Activated T-cell treated with anti-CD3 and anti-CD28 coated beads for 48 hours (primary cell): ENCODE measurements at regions not wholly inside any gene's neighbourhood (a gene's known extent, or its start where the extent isn't known, plus 50 kb on each side); places are given as distances from the start of the nearest gene placed in this dataset.
"Not testable (repeated sequence)": the region's sequence is repeated elsewhere in the genome, so short reads cannot be mapped to it uniquely, and the experiment has no call there.

Source experiments
- DNase-seq: peaks from one replicate; pipeline ENCODE4 v3.0.0-alpha.2; 2020; ENCODE audit warnings: low read depth

DNA sequence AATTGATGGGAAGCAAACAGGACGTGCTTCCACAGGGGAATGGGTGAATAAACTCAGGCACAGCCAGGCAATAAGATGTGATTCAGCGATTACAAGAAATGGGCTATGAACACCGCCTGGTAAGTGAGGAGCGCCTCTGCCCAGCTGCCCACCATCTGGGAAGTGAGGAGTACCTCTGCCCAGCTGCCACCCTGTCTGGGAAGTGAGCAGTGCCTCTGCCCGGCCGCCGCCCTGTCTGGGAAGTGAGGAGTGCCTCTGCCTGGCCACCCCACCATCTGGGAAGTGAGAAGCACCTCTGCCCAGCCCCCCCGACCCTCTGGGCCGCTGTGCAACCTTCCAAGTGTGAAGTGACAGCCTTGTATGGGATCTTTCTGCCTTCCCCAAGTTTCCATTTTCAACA lies 73.2 kb upstream of the PRR5 start:
- no peak for DNase-seq

DNA sequence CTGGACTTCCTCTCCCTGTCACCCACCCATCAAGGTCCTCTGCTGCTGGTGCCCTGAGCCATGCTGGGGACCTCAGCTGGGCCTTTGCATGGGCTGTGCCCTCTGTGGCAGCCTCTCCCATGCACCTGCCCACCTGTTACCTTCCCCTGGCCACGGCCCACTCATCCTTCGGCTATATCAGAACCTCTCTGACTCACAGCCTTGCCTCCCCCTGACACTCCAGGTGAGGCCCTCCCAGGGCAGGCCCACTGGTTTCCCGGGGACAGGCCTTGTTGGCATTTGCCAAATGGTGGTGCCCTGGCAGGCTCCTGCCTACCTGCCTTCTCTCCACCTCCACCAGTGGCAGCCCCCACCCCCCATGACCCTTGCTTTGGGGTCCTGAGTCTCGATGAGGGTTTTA lies 73.7 kb upstream of the PRR5 start:
- DNase-seq, result no peak

DNA sequence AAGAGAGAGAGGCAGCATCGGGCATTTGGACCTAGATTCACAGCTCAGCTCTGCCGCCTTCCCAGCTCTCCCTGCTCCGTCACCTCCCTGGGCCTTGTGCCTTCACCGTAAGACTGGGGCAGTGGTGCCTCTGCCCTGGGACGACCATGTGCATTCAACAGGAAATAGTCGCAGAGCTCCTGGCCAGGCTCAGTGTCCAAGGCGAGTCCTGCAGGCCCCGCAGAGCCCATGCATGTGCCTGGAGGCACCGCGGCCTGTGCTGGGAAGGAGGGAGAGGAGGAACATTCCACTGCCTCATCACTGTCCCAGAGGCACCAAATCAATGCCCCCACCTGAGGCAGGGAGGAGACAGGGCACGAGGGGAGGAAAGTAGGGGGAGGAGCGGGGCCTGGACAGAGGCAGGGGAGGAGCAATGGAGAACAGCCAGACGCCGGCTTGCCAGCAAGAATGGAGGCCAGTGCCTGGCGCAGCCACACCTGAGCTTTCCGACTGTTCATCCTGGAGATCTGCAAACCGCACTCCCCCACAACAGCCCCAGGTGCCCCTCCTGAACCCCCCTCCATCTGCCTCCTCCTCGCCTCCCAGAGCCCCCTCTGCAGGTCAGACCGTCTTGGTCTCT lies 74.4 kb upstream of the PRR5 start:
- DNase-seq, result no peak

DNA sequence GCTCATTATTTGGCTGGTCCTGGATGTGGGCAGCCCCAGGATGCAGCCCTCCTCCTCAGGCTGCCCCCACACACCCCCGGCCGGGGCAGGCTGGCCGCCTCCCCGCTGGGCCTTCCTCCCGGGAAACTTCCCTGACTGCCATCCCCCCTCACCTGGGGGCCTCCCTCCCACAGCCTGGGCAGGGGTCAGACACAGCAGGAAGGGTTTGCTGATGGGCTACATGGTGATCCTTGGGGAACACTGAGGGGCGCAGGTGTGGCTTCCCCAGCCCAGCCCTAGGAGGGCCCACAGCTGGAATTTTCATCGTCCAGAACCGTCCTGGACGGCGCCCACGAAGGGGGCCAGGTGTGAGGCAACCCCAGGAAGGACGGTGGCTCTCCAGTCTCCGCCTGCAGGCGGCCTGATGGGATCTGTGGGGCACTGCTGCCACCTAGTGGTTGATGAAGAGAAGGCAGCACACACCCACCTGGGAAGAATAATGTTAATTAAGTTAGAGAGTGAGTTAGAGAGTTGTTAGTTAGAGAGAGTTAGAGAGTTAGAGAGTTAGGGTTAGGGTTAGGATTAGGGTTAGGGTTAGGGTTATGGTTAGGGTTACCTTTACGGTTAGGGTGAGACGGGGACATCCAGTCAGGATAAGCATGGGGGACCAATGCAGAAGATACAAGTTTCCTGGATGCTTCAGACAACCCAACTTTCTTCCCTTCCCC lies 75.9 kb upstream of the PRR5 start:
- peak; percentile 66 for DNase-seq

DNA sequence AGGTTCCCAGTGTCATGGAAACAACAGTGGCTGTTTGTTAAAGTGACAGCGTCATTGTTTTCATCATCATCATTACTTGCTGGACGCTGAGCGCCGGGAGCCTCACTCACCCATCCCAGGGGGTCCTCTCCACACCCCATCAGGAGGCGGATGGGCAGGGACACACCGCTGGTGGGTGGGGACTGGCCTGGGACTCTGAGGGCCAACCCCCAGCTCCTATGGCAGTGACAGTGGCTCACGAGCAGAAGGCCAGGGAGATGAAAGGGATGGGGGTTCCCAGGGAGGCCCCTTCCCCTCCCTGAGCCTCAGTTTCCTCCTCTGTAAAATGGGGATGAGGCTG lies 76.6 kb upstream of the PRR5 start:
- DNase-seq, result no peak

DNA sequence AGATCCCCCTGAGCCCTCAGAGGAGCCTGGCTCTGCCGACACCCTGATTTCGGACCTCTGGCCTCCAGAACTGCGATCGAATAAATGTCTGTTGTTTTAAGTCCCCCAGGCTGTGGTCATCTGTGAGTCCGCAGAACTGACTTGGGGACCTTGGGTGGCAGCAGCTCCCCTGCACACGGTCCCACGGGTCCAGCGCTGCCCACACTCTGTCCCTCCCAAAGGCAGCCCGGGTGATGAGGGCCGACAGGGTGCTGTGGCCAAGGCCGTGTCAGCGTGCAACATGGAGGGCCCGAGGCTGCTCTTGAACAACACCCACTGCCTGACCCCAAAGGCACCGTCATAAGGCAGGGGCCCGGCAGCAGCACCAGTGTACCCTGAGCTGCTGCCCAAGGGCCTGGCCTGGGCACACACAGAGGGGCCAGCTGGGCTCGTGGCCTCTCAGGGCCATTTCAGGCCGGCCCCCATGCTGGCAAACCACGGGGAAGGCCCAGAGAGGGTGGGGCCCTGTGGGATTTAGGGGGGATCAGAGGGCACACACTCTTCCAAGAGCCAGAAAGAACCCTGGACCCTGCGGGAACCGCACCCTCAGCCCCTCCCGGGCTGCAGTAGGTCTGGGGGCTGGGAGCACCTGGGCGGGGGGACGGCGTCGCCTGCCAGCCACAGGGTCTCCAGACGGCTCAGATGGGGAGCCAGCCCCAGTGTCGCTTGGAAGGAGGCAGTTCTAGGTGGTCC lies 77.1 kb upstream of the PRR5 start:
- DNase-seq, result no peak

DNA sequence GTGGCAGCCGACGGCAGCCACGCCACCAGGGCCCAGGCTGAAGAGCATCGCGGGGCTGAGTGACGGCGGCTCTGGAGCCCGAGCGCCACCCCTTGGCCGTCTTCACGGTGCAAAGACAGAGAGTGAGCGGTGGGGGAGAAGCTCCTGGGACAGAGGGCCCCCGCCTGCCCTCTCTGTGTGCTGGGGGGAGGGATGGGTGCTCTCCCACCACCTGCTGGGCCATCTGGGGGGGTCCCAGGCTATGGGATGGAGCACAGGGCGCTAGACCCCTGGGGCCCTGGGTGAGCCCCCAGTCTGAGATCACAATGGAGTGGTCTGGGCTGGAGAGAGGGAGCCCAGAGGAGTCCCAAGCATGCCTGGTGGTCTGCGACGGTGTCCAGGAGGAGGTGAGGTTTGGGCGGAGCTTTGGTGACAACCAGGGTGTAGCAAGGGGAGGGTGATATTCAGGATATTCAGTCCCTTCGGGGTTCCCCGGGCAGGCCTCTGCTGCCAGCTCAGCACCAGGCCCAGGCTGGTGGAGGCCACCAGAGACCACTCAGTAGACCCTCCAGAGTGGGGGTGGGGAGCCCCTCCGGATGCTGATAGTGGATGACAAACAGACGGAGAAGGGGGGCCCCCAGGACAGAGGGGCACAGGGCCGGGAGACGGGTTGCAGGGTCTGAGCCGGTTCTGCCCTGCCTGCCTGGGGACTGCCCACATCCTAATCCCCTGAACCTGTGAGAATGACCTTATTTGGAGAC lies 78.1 kb upstream of the PRR5 start:
- no peak for DNase-seq

DNA sequence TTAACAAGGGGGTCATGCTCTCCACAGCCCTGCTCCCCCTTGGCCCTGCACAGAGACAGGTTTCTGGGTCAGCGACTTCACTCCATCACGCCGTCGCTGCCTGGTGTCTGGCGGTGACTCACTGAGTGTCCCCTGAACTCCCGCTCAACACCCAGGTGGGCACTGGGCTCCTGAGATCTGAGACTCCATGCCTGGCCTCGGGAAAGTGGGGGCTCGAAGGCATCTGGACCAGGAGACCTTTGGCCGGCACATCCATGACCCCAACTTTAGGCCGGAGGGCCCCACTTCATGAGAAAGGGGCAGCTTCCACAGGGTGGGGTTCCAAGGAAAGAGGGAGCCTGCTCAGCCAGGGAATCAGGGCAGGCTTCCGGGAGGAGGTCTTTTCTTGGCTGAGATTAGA lies 79.3 kb upstream of the PRR5 start:
- DNase-seq, result no peak

DNA sequence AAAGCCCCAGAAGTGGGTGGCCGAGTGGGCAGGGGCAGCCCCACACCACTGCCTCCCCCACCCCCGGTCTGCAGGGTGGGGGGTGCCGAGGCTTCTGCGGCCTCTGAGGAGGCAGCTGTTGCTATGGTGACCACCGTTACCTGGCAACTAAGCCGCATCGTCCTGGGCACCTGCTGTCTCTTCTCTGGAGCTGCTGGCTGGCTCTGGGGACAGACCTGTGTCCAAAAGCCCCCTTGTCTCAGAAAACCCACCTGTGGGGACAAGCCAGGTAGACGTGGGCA lies 79.9 kb upstream of the PRR5 start:
- DNase-seq, result no peak

DNA sequence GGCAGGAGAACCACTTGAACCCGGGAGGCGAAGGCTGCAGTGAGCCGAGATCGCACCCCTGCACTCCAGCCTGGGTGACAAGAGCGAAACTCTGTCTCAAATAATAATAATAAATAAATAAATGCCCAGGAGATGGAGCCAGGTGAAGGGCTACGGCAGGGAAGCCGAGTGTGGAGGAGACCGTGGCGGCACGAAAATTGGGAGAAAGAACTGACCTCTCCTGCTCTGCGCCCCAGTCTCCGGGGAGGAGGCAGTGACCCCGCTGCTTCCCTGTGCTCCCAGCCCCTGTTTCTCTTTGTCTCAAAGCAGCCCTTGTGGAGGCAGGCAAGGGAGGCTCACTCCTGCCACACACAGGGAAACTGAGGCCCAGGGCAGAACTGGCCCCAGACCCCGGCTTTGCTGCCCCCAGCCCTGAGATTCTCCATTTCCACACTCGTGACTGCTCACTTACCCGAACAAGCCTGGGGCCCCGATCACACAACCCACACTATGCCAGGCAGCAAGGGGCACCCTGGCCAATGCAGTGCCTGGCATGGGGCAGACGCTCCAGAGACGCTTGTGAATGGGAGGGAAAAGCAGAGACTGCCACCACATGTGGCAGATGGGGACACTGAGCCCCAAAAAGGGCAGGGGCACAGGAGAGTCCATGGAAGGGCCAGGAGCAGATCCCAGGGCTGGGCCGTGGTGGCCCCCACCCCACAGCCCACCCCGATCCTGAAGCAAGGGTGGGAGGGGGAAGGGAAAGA lies 80.4 kb upstream of the PRR5 start:
- no peak for DNase-seq

DNA sequence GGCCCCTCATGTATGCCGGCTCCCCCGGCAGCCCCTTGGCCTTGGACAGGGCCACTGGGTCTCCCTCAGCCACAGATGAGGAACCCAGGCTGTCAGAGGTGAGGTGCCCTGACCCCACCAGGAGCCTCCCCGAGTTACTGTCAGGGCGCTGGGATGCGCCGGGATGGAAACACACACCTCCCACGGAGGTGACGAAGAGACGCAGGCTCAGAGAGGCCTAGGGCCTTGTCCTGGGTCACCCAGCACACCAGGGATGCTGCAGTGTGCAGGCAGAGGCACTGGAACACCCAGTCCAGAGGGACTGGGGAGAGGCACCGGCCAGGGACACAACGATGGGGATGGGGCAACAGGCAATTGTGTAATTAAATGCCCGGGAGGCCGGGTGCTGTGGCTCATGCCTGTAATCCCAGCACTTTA lies 81.2 kb upstream of the PRR5 start:
- DNase-seq, result no peak

DNA sequence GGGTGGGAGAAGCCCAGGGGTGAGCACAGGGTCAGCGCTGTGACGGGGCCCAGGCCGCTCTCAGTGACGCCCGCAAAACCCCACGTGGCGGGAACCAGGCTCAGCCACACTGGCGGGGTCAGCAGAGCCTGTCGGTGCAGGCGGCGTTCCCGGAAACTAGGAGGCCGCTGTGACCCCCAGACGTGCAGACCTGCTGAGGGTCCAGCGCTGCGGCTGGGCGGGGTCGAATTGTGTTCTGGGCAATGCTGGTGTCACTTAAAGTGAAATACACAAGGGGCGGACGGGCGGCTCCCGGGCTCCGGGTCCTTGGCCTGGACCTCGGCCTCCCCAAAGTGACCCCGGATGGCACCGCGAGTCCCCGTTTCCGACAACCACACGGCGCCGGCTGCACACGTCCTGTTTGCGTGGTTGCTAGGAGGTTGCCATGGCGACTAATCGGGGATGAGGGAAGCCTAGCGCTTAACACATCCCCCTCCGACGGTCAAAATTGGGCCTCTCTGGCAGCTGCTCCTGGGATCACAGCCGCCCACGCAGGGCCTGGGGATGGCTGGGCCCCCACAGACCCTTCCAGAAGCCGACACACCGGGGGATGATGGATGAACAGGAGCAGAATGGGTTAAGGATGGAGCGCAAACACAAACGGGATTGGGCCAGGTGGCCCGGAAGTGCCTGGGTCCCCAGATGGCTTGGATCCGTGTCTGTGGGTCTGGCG lies 81.7 kb upstream of the PRR5 start:
- DNase-seq, result peak; percentile 63

DNA sequence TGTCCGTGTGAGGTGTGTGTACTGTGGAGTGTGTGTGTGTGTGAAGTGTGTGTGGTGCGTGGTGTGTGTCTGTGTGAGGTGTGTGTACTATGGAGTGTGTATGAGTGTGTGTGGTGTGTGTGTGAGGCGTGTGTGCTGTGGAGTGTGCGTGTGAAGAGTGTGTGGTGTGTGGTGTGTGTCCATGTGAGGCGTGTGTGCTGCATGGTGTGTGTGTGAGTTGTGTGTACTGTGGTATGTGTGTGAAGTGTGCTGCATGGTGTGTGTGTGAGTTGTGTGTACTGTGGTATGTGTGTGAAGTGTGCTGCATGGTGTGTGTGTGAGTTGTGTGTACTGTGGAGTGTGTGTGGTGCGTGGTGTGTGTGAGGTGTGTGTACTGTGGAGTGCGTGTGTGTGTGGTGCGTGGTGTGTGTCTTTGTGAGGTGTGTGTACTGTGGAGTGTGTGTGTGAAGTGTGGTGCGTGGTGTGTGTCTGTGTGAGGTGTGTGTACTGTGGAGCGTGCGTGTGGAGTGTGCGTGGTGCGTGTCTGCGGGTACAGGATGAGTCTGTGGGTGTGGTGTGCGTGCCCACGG lies 82.4 kb upstream of the PRR5 start:
- not testable (repeated sequence) for DNase-seq

DNA sequence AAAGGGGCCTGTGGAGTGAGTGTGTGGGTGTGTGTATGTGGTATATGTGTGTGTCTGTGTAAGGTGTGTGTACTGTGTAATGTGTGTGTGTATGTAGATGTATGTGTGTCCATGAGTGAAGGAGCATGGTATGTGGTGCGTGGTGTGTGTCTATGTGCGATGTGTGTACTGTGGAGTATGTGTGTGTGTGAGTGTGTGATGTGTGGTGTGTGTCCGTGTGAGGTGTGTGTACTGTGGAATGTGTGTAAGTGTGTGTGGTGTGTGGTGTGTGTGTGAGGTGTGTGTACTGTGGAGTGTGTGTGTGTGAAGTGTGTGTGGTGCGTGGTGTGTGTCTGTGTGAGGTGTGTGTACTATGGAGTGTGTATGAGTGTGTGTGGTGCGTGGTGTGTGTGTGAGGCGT lies 83.1 kb upstream of the PRR5 start:
- not testable (repeated sequence) for DNase-seq

DNA sequence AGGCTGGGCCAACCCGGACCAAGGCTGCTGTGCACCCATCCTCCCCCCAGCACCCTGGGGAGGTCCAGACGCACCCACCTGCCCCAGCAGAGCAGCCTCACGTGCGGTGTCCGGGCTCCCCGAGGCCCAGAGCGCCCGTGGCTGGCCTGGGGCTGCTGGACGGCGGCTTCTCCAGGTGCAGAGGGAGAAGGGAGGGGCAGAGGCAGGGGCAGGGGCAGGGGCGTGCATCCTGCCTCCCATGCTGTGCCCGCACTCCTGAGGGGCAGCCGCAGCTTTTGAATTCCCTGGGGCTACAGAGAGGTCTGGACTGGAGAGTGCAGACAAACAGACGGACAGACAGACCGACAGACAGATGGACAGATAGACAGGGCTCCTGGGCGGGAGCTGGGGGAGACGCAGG lies 83.6 kb upstream of the PRR5 start:
- no peak for DNase-seq

DNA sequence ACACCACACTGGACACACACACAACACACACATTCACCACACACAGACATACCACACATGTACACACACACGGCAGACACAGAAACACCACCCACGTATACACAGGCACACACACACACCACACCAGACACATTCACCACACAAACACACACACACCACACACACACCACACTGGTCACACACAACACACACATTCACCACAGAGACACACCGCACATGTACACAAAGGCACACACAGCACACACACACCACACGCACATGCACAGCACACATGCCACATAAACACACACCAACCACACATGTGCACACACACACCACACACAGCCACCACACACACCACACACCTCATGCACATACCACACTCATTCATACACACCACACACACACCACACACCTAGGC lies 84.2 kb upstream of the PRR5 start:
- DNase-seq, result no peak

DNA sequence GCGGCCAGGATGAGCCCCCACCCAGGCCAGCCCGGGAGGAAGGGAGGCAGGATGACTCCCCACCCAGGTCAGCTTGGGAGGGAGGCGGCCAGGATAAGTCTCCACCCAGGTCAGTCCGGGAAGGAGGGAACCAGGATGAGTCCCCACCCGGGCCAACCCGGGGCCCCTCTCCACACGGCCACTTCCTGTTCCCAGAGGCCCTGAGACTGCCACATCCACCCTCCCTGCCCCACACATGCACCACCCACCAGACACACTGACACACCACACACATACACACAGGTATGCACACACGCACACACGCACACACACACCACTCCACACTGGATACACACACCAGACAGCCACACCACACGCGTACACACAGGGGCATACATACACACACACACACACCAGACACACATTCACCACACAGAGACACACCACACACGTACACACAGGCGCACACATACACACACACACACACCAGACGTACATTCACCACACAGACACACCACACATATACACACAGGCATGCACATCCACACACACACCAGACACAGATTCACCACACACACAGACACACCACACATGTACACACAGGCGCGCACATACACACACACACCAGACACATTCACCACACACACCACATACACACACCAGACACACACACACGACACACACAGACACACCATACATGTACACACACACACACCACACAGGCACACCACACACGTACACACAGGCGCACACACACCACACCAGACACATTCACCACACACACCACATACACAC lies 84.9 kb upstream of the PRR5 start:
- DNase-seq, result no peak

DNA sequence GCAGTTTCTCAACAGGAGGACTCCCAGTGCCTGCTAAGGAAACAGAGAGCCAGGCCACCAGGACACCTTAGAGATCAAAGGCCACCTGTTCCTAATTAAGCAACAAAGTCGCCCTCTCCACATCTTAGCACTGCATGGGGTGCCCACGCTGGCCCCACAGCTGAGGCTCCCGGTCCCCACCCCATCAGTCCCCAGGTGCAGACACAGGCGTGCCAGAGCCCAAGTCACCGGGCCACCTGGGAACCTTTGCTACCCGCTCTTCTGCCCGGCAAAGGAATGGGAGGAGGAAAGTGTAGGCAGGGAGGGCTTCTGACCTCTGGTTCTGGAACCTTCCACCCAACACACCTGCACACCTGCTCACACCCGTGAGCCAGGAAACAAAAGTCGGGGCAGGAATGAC lies 85.5 kb upstream of the PRR5 start:
- DNase-seq, result no peak

DNA sequence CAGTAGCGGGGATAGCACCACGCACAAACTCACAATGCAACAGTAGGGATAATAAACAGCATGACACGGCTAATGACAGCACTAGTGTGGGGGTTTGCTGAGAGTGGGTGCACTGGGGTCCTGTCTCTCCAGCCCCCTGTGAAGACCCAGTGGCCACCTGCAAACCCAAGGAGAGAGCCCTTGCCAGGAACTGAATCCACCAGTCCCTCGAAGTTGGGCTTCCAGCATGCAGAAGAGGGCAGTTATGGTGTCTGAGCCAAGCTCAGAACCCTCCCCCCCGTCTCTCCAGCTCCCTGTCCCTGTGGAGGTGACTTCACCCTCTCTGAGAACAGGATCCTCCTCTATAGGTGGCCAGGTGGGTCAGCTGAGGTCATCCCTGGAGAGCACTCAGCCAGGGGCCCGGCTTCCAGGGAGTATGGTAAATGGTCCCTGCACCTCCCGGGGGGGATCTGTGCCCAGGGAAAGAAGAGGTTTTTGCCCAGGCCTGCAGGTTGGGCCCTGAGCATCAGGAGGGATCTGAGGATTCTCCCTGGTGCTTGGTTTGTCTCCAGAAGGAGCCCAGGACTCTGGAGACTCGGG lies 86.3 kb upstream of the PRR5 start:
- no peak for DNase-seq

DNA sequence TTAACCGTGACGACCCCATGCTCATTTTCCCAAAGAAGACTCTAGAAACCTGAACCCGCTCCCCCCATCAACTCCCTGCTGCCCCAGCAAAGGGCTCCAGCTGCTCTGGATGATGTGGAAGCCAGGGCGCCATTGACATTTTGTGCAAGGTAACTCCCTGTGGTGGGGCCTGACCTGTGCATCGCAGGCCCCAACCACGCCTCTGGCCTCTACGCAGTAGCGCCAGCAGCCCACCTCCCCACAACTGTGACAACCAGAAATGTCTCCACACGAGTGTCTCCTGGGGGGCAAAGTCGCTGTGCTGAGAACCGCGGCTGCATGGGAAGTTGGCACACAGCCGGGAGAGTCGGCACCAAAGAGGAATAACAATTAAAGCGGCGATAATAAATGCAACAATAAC lies 86.9 kb upstream of the PRR5 start:
- DNase-seq, result no peak
